Tibial nerve (tissue), 4 donors: ENCODE measurements at regions not wholly inside any gene's neighbourhood (a gene's known extent, or its start where the extent isn't known, plus 50 kb on each side); places are given as distances from the start of the nearest gene placed in this dataset.

Source experiments
- CTCF ChIP-seq, 5 experiments: fragments of 200-600 bp in 3 of 5; fragments of 450-650 bp in 2 of 5; sonication (generic) in 3 of 5; IDR thresholded peaks; one replicate each; pipeline ENCODE4 v1.5.1; 2016 to 2019; ENCODE audit warnings: antibody characterized with exemption in 5 of 5, mild to moderate bottlenecking in 3 of 5, moderate library complexity in 2 of 5
- EP300 ChIP-seq, 2 donors: sonication (generic); formaldehyde crosslinking; IDR thresholded peaks; one replicate each; pipeline ENCODE4 v1.6.1; 2017; ENCODE audit warnings: antibody characterized with exemption in 2 of 2, mild to moderate bottlenecking in 1 of 2
- POLR2A ChIP-seq, 2 donors: fragments of 450-650 bp; IDR thresholded peaks; one replicate each; pipeline ENCODE4 v1.6.1; 2017; ENCODE audit warnings: antibody characterized with exemption in 2 of 2, mild to moderate bottlenecking in 2 of 2, moderate library complexity in 2 of 2

- TF ChIP-seq CTCF (IDR thresholded peaks at IDR 0.05) (no peak), POLR2A (IDR thresholded peaks at IDR 0.05) (no peak), EP300 (IDR thresholded peaks at IDR 0.05) (no peak)
Observed at GRCh38 chr9:28197653-28198052, 624.4 kb upstream of the C9orf72 start.
